H1 (cell line): ENCODE measurements at regions not wholly inside any gene's neighbourhood (a gene's known extent, or its start where the extent isn't known, plus 50 kb on each side); places are given as distances from the start of the nearest gene placed in this dataset.
"Not testable (repeated sequence)": the region's sequence is repeated elsewhere in the genome, so short reads cannot be mapped to it uniquely, and the experiment has no call there.

ENCODE experiments used
- CTCF ChIA-PET: fragments of 300-600 bp; sonication (Branson Sonifier 250); formaldehyde crosslinking; loops from one replicate; lab custom pipeline; 2021; ENCODE audit not compliant: partially characterized antibody; lab: Charles Lee
- POLR2A ChIA-PET: fragments of 300-600 bp; sonication (Branson Sonifier 250); formaldehyde crosslinking; loops from one replicate; lab custom pipeline; 2021; ENCODE audit warnings: inconsistent platforms; ENCODE audit not compliant: partially characterized antibody; lab: Charles Lee
- DNase-seq, 2 experiments: peaks; one replicate each; pipeline versions ENCODE4 v3.0.0 to v3.0.0-alpha.2; 2010 to 2022; ENCODE audit warnings: low spot score in 2 of 2, low read depth in 1 of 2, mixed read lengths in 1 of 2
- FAIRE-seq: peaks from 2 replicates; lab custom pipeline; 2011; peaks lifted over from hg19 to GRCh38; lab: Jason Lieb, UNC
- H2AFZ ChIP-seq: 2 replicates; pipeline ENCODE4 v1.8.1; 2012; ENCODE audit warnings: low read length, inconsistent platforms
- H2AK5ac ChIP-seq: 2 replicates; pipeline ENCODE4 v1.6.1; 2013; ENCODE audit warnings: low read depth, low read length
- H2BK120ac ChIP-seq: replicated peaks from 2 replicates; pipeline ENCODE3; 2013; ENCODE audit warnings: low read depth, low read length, inconsistent platforms
- H2BK12ac ChIP-seq: 2 replicates; pipeline ENCODE4 v1.6.1; 2013; ENCODE audit warnings: low read depth, low read length
- H2BK15ac ChIP-seq: 2 replicates; pipeline ENCODE4 v1.6.1; 2013; ENCODE audit warnings: low read length
- H2BK20ac ChIP-seq: 2 replicates; pipeline ENCODE4 v1.6.1; 2013; ENCODE audit warnings: low read length
- H2BK5ac ChIP-seq: 2 replicates; pipeline ENCODE4 v1.6.1; 2013; ENCODE audit warnings: low read depth, low read length
- H3K14ac ChIP-seq: 2 replicates; pipeline ENCODE4 v1.6.1; 2013; ENCODE audit warnings: inconsistent platforms; ENCODE audit not compliant: insufficient read length
- H3K18ac ChIP-seq: 2 replicates; pipeline ENCODE4 v1.6.1; 2013; ENCODE audit warnings: low read length; ENCODE audit errors: extremely low read depth
- H3K23ac ChIP-seq: 2 replicates; pipeline ENCODE4 v1.6.1; 2013; ENCODE audit warnings: inconsistent platforms; ENCODE audit not compliant: insufficient read length
- H3K23me2 ChIP-seq: 2 replicates; pipeline ENCODE4 v1.6.1; 2013; ENCODE audit warnings: low read depth, low read length
- H3K27ac ChIP-seq: 2 replicates; pipeline ENCODE4 v1.6.1; 2011; ENCODE audit warnings: low read depth, low read length, inconsistent platforms
- H3K27me3 ChIP-seq, 4 experiments: replicated peaks in 1 of 4; 1 replicate in 1 of 4; 2 replicates in 3 of 4; pipeline versions ENCODE4 v1.6.1 to v1.8.1; 2011 to 2013; ENCODE audit warnings: low read length in 3 of 4, mild to moderate bottlenecking in 3 of 4, inconsistent platforms in 2 of 4, mixed read lengths in 2 of 4, moderate library complexity in 1 of 4; ENCODE audit not compliant: control insufficient read depth in 3 of 4, insufficient read depth in 3 of 4; ENCODE audit errors: extremely low read depth in 1 of 4
- H3K36me3 ChIP-seq, 4 experiments: 2 replicates each; pipeline versions ENCODE4 v1.6.1 to v1.8.1; 2011 to 2013; ENCODE audit warnings: mild to moderate bottlenecking in 4 of 4, low read length in 3 of 4, moderate library complexity in 2 of 4, control low read depth in 1 of 4, inconsistent platforms in 1 of 4; ENCODE audit not compliant: insufficient read depth in 4 of 4, control insufficient read depth in 2 of 4
- H3K4ac ChIP-seq: replicated peaks from 2 replicates; pipeline ENCODE3; 2013; ENCODE audit warnings: low read length, low read depth, mixed read lengths, inconsistent platforms; ENCODE audit not compliant: insufficient read length
- H3K4me1 ChIP-seq, 4 experiments: replicated peaks in 1 of 4; 1 replicate in 1 of 4; 2 replicates in 3 of 4; pipeline versions ENCODE4 v1.6.1 to v1.8.1; 2011 to 2013; ENCODE audit warnings: low read length in 3 of 4, inconsistent platforms in 2 of 4, mixed read lengths in 1 of 4; ENCODE audit not compliant: insufficient read depth in 4 of 4, control insufficient read depth in 3 of 4
- H3K4me2 ChIP-seq, 2 experiments: 2 replicates each; pipeline versions ENCODE4 v1.6.1 to v1.8.1; 2011 to 2013; ENCODE audit warnings: low read depth in 2 of 2, low read length in 2 of 2, control low read depth in 1 of 2, inconsistent platforms in 1 of 2, mild to moderate bottlenecking in 1 of 2; ENCODE audit not compliant: insufficient read depth in 1 of 2
- H3K4me3 ChIP-seq, 4 experiments: fragments of 200-600, 300-600 bp in 1 of 4; sonication (generic), shearing (Covaris generic), sonication (Bioruptor Twin) in 1 of 4; 2 replicates each; pipeline versions ENCODE4 v1.5.1 to v1.8.1; 2011 to 2016; ENCODE audit warnings: low read length in 4 of 4, low read depth in 3 of 4, control low read depth in 2 of 4, inconsistent platforms in 2 of 4, mild to moderate bottlenecking in 2 of 4, mixed read lengths in 1 of 4, moderate library complexity in 1 of 4; ENCODE audit not compliant: insufficient read depth in 2 of 4; ENCODE audit errors: extremely low read depth in 1 of 4
- H3K56ac ChIP-seq: replicated peaks from 2 replicates; pipeline ENCODE3; 2013; ENCODE audit warnings: low read depth, mild to moderate bottlenecking, mixed read lengths, low read length, inconsistent platforms; ENCODE audit not compliant: insufficient read length
- H3K79me1 ChIP-seq: 2 replicates; pipeline ENCODE4 v1.6.1; 2013; ENCODE audit warnings: low read depth, low read length, control low read depth
- H3K79me2 ChIP-seq, 2 experiments: 2 replicates each; pipeline versions ENCODE4 v1.6.1 to v1.8.1; 2012 to 2013; ENCODE audit warnings: low read length in 2 of 2, mild to moderate bottlenecking in 2 of 2, inconsistent platforms in 1 of 2; ENCODE audit not compliant: insufficient read depth in 2 of 2, control insufficient read depth in 1 of 2
- H3K9ac ChIP-seq, 4 experiments: replicated peaks in 1 of 4; 1 replicate in 1 of 4; 2 replicates in 3 of 4; pipeline versions ENCODE4 v1.6.1 to v1.8.1; 2011 to 2013; ENCODE audit warnings: low read depth in 3 of 4, low read length in 3 of 4, control low read depth in 2 of 4, mild to moderate bottlenecking in 2 of 4, moderate library complexity in 2 of 4, inconsistent platforms in 1 of 4; ENCODE audit errors: extremely low read depth in 1 of 4
- H3K9me3 ChIP-seq, 2 experiments: 2 replicates each; pipeline versions ENCODE4 v1.6.1 to v1.8.1; 2012 to 2013; ENCODE audit warnings: mild to moderate bottlenecking in 2 of 2, moderate library complexity in 2 of 2, control low read depth in 1 of 2, inconsistent platforms in 1 of 2, low read depth in 1 of 2, low read length in 1 of 2, mixed read lengths in 1 of 2; ENCODE audit not compliant: insufficient read depth in 2 of 2
- H4K20me1 ChIP-seq, 2 experiments: replicated peaks in 1 of 2; 2 replicates each; pipeline versions ENCODE3 to v1.8.1; 2011 to 2013; ENCODE audit warnings: inconsistent platforms in 2 of 2, low read length in 2 of 2, mild to moderate bottlenecking in 1 of 2; ENCODE audit not compliant: insufficient read depth in 2 of 2, control insufficient read depth in 1 of 2
- H4K5ac ChIP-seq: 2 replicates; pipeline ENCODE4 v1.6.1; 2013; ENCODE audit warnings: low read length, low read depth, mixed read lengths, inconsistent platforms; ENCODE audit not compliant: insufficient read length
- H4K8ac ChIP-seq: 2 replicates; pipeline ENCODE4 v1.8.0; 2013; ENCODE audit warnings: mild to moderate bottlenecking, moderate library complexity, low read length, inconsistent platforms; ENCODE audit not compliant: insufficient read depth; ENCODE audit errors: extremely low read depth
- H4K91ac ChIP-seq: replicated peaks from 2 replicates; pipeline ENCODE3; 2013; ENCODE audit warnings: low read length, mixed read lengths, inconsistent platforms; ENCODE audit not compliant: insufficient read length
- MAFK ChIP-seq: IDR thresholded peaks from 2 replicates; pipeline ENCODE4 v1.6.1; 2012; ENCODE audit warnings: low read depth, mild to moderate bottlenecking, improper control_type of control experiment, low read length
- WGBS, 2 experiments: shearing (Covaris generic) in 1 of 2; methylation state at CpG; one replicate each; pipeline versions ENCODE4 v1.1.6 to v1.1.7; 2013 to 2015; ENCODE audit warnings: low lambda C conversion rate in 2 of 2, mixed read lengths in 2 of 2, inconsistent platforms in 1 of 2, low coverage in 1 of 2, missing lambda C conversion rate in 1 of 2; ENCODE audit not compliant: insufficient replicate concordance in 2 of 2, insufficient coverage in 1 of 2, insufficient read length in 1 of 2; ENCODE audit errors: extremely low coverage in 1 of 2, missing lambda C conversion rate in 1 of 2; 5-methylcytosine and 5-hydroxymethylcytosine counted together

GRCh38 chr1:30207962-30208361, 515.4 kb downstream of the MATN1 start:
- H2AFZ ChIP-seq, H3K36me3 ChIP-seq, H2BK12ac ChIP-seq, H2BK20ac ChIP-seq, H4K91ac ChIP-seq, H2BK5ac ChIP-seq, H2BK120ac ChIP-seq, H3K23me2 ChIP-seq, H3K9ac ChIP-seq, H2BK15ac ChIP-seq, H3K79me1 ChIP-seq, FAIRE-seq, H3K27me3 ChIP-seq, H4K5ac ChIP-seq, H3K4me3 ChIP-seq, H2AK5ac ChIP-seq, H3K18ac ChIP-seq, H3K14ac ChIP-seq, POLR2A ChIA-PET, H3K4me1 ChIP-seq, H4K20me1 ChIP-seq, DNase-seq, H3K23ac ChIP-seq, H3K56ac ChIP-seq, H3K4ac ChIP-seq, H3K9me3 ChIP-seq, H4K8ac ChIP-seq, H3K27ac ChIP-seq, H3K79me2 ChIP-seq, H3K4me2 ChIP-seq: not testable (repeated sequence)
- peak; percentile 78 for TF ChIP-seq MAFK
- 100% methylated on average over 1 of the region's 1 CpG; no CpG with 5 or more reads in 1 of the 2 experiments for WGBS, 2 experiments
- CTCF ChIA-PET, result interaction anchor here (1.4 kb wide), 1 partner anchor 24 kb away, joined by 4 read pairs; no protein-coding TSS in a partner anchor

DNA sequence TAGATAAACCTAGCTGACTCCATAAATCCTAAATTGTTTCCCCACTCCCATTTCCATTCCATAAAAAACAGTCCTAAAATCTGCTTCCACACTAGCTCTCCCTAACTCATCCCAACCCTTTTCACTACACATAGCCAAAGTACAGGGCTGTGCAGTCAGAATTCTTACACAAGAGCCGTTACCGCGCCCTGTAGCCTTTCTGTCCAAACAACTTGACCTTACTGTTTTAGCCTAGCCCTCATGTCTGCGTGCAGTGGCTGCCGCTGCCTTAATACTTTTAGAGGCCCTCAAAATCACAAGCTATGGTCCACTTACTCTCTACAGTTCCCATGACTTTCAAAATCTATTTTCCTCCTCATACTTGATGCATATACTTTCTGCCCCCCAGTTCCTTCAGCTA, 516.8 kb downstream of the MATN1 start:
- H4K8ac ChIP-seq, H2BK15ac ChIP-seq, H2BK120ac ChIP-seq, H3K56ac ChIP-seq, POLR2A ChIA-PET, H2BK20ac ChIP-seq, H3K79me1 ChIP-seq, H3K79me2 ChIP-seq, H3K23ac ChIP-seq, H3K9me3 ChIP-seq, H2BK12ac ChIP-seq, H4K91ac ChIP-seq, H3K14ac ChIP-seq, FAIRE-seq, H2BK5ac ChIP-seq, H3K4me1 ChIP-seq, H3K18ac ChIP-seq, H3K23me2 ChIP-seq, H2AK5ac ChIP-seq, H3K4me2 ChIP-seq, H4K20me1 ChIP-seq, H3K27me3 ChIP-seq, DNase-seq, H3K36me3 ChIP-seq, H3K9ac ChIP-seq, H3K4me3 ChIP-seq, H2AFZ ChIP-seq, H3K27ac ChIP-seq, H3K4ac ChIP-seq, H4K5ac ChIP-seq: not testable (repeated sequence)
- CTCF ChIA-PET, result interaction anchor here (1.4 kb wide), 1 partner anchor 26 kb away, joined by 4 read pairs; no protein-coding TSS in a partner anchor
- 96% methylated on average over 5 of the region's 5 CpGs; no CpG with 5 or more reads in 1 of the 2 experiments for WGBS, 2 experiments
